Right hindlimb (tissue), 1 donor: ENCODE measurements at regions not wholly inside any gene's neighbourhood (a gene's known extent, or its start where the extent isn't known, plus 50 kb on each side); places are given as distances from the start of the nearest gene placed in this dataset.

Source experiments
- DNase-seq: peaks from one replicate; pipeline ENCODE4 v3.0.0-alpha.2; 2018

DNA sequence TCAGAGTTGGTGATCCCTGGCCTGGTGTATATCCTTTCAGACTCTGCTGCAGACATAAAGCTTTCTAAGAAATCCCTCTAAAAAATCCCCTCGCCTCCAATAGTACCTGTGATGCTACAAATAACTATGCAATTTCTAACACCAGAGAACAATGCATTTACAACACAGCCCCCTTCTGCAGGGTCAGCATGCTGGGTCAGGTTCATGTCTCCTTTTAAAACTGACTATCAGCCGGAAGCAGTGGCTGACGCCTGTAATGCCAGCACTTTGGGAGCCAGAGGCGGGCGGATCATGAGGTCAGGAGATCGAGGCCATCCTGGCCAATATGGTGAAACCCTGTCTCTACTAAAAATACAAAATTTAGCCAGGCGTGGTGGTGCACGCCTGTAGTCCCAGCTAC is 77.0 kb upstream of the SPATA12 start:
- DNase-seq = no peak

DNA sequence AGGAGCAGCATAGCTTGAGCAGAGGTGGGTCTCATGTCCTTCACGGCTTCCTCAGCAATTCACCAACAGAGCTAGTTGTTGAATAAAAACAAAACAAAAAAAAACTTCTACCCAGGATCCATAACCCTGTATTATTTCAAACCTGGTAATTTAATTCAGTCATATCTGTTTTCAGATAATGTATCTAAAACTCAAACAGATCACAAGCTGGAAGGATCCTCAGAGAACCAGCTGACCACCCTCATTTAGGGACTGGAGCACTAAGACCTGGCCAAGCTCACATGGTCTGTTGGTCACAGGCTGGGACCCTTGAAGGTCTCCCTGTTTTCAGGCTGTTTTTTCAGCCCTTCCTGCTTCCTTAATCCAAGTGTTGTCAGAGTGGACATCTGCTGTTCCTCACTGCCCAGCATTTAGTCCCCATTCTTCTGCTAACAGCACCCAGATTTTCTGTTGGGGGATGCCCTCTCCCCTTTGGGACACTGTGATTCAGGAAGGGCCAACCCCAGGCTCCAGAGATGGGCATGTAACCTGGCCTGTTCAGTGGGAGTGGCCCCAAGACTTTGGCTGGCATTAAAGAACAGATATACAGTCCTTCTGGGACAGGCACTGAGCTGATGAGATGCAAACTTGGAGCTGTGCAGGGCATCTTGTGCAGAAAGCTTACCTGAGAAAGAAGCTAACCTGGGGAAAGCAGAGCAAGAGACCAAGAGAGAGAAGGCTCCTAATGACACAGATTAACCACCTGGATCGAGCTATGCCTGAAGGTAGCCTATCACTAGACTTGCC is 78.8 kb upstream of the SPATA12 start:
- DNase-seq = no peak

DNA sequence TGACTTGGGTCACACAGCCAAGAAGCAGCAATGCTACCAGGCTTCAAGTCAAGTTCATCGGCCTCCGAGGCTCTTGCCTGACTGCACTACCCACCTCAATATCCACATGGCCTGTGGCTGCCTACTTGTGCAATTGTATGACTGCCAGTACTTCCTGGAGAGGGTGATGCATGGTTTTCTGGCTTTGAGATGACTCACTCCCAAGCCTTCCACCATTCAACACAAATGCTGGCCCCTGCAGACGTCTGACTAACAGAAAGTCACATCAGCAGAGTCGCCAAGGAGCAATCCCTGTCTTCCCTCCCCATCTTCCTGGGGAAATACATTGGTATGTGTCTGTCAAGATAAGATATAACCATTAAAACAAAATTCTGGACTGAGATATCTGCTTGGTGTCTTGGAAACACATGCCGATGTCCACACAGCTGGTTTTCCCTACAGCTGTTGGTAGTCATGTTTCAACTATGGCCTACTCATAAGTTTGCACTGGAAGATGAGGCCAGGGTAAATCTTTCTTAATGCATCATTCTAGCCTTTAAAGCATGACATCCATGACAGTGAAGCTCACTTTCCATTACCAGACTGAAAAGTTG is 79.6 kb upstream of the SPATA12 start:
- DNase-seq = no peak

DNA sequence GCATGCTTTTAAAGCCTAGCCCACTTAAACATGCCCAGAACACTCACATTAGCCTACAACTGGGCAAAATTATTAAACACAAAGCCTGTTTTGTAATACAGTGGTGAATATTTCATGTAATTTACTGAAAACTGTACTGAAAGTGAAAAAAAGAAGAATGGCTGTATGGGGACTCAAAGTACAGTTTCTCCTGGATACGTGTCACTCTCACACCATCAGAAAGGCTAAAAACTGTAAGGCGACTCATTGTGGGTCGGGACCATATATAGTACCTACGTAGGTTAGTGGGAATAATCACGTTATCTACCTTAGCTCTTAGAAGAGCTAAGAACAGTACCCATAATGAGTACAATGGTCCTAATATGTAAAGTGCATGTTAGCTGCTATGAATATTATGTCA is 80.2 kb upstream of the SPATA12 start:
- DNase-seq = no peak

DNA sequence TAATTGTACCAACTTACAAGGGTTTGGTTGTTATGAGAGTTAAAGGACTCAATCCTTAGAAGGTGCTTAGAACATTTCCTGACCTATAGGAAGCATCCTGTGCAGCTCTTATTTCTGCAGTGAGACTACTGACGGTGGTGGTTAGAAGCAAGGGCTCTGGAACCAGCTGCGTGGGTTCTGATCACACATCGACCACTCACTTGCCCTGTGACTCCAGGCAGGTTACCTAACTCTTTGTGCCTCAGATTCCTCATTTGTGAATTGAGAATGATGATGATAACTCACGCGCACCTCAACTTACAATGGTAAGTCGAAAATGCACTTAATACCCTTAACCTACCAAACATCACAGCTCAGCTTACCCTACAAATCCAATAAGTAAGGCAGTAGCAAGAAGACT is 80.7 kb upstream of the SPATA12 start:
- DNase-seq = no peak

DNA sequence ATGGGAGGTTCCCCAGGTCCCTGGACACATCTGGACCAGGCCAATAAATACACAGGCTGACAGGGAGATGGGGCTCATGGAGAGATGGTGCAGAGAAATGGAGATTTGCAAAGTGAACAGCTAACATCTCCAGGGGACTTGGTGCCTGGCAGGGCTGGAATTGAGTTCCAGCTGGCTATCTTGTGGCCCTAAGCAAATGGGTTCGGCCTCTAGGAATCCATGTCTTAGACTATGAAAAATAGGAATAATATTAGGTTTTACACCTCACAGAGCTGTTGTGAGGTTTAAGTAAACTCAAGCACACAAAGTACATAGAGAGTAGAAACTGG is 82.9 kb upstream of the SPATA12 start:
- no peak for DNase-seq

- peak; percentile 65 for DNase-seq
Observed at GRCh38 chr3:56976651-56977560, 83.6 kb upstream of the SPATA12 start.

DNA sequence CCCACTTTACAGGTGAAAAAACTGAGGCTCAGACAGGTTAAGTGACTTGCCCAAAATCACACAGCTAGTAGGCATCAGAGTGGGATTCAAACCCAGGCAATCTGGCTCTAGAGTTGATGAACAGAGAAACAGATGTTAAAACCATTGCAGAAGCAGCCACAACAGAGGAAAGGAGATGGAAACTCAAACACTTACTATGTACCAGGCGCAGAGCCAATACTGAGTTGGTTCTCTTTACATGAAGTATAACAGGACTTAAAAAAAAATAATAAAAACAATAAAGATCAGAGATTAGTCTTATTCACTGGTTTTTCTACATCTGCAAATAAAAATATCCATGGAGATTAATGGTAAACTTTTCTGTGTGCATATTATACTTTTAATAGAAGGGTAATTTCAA is 84.9 kb upstream of the SPATA12 start:
- peak; percentile 43 for DNase-seq

DNA sequence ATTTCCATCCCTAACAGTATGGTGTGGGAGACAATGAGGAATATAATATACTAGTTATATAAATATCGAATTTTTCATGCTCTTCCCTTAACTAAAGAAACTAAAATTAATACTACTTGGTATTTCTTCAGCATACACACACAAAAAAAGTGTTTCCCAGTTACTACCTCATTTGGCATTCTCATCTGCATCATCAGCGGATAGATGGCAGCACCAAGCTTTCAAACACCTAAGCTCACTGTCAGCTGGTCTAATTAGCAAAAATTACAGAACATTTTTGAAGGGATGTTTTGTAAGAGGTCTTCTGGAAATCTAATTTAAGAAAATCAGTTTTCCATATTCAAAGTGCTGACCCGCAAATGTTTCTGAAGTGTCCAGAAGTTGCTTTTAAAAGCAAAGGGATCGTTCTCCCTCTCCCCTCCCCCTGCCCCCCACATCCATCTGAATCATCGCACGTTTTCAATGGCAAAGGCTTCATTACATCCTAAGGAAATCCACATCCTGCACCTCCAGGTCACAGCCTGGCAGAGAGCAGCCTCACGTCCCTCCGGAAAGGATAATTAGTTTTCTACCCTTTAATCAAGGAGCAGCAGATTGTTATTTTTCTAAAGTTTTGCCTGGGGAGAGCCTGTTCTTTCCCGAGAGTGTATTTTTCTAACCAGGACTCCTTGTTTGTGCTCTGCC is 86.1 kb upstream of the SPATA12 start:
- DNase-seq = no peak

- DNase-seq = no peak
Observed at GRCh38 chr3:56971816-56972215, 88.6 kb upstream of the SPATA12 start.

- DNase-seq = no peak
Observed at GRCh38 chr3:56971261-56971660, 89.2 kb upstream of the SPATA12 start.

DNA sequence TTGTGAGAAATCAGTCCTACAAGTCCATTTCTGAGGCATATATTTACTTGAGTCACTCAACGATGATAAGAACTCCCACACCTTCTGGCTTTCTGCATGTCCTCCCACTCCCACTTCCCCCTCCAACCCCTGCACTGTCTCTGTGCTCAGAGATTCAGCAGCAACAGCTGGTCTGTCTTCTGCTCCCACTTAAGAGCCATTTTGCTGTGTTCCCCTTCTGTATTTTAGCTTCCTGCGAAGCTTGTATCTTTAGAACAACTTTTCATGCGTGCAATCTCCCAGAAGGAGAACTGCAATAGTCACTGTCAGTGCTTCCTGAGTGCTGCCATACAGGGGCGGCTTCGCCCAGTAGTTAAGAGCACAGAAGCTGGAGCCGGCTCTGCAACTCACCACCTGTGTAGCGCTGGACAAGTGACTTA is 90.0 kb upstream of the SPATA12 start:
- no peak for DNase-seq

- no peak for DNase-seq
Observed at GRCh38 chr3:56969851-56970250, 90.6 kb upstream of the SPATA12 start.

DNA sequence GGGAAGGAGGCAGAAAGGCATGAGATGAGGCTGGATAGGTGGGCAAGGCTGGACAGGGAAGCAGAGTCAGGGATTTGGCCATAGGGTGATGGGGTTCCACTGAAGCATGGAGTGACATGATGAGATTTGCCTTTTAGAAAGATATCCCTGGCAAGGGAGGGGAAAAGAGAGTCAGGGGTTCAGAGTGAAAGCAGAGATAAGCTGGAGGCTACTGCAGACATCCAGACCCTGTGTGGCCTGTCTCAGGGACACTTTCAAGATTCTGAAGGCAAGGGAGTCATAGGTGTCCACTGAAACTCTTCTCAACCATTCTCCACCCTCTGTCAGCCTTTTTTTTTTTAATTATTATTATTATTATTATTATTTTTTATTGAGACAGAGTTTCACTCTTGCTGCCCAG is 94.0 kb upstream of the SPATA12 start:
- DNase-seq = no peak

- DNase-seq = no peak
Observed at GRCh38 chr3:56966104-56966503, 94.4 kb upstream of the SPATA12 start.

GRCh38 chr3:56962922-56963321 is 97.5 kb upstream of the SPATA12 start:
- no peak for DNase-seq

DNA sequence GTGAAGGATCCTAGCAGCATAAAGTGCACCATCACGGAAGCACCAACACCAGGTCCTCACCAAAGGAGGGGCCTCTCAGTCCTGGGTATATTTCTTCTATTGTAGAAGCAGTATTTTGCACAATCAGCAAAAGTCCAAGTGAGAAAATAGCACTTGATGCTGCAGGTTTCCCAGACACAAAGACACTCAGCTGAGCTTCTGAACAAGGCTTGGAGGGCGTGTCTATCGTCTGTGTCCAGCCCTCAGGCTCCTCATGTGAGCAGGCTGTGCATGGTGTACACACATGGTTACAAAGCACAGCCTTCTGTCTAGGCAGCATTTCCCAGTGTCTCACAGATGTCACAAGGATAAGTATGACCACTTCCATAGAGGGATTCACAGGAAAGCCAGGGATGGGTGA is 98.3 kb upstream of the SPATA12 start:
- DNase-seq = no peak

GRCh38 chr3:56960234-56960917 is 100.1 kb upstream of the SPATA12 start:
- DNase-seq = no peak

- no peak for DNase-seq
Observed at GRCh38 chr3:56958879-56959278, 101.6 kb upstream of the SPATA12 start.

DNA sequence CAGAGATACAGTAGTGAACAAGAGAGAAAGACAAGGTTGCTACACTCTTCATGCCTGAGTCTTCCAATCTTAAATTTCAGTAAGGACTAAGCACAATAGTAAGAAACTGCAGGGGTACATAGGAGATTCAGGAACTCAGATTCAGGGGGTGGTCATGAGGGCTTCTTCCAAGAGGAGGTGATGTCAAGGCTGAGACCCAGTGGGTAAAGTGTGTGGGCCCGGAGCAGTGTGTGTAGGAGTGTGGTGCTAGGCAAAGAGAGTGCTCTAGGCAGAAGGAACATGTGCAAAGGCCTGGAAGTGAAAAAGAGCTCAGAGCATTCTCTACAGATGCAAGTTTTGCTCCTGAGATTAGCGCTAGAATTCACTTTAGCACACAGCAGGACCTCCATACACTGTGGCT is 102.9 kb upstream of the SPATA12 start:
- no peak for DNase-seq

DNA sequence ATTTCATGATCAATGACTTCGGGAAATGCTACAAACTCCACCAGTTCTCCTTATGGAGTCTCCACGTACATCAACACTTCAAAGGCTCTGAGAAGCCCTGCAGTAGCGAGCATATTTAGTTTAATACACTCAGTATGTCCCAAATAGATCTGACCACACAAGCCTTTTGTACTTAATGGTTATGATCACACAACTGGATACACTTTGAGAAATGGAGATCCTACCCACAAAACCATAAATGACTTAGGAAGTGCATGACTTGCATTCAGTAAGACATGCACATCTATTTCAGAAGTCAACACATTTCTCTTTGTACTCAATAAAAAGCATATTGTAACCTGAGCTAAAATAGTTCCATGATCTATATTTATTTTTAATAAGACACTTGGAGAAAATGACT is 103.6 kb upstream of the SPATA12 start:
- no peak for DNase-seq

- no peak for DNase-seq
Observed at GRCh38 chr3:56955492-56956111, 104.9 kb upstream of the SPATA12 start.
